ENCODE measurements at regions not wholly inside any gene's neighbourhood (a gene's known extent, or its start where the extent isn't known, plus 50 kb on each side); places are given as distances from the start of the nearest gene placed in this dataset.

GRCh38 chr1:60341274-60341673, 267.7 kb upstream of the C1orf87 start:
- Histone ChIP-seq H3K9ac (ENCODE audit: low read depth in 1 of 2, low read length in 2 of 2) (no peak overlapping the region), H3K27me3 (ENCODE audit: control insufficient read depth in 4 of 4, insufficient read depth in 4 of 4, low read length in 3 of 4) (no peaks in the 10 kb centered on the region), H3K4me3 (ENCODE audit: low read depth in 1 of 3, low read length in 3 of 3) (no peak overlapping the region), H3K9me3 (ENCODE audit: control insufficient read depth in 4 of 4, low read length in 3 of 4) (no peaks in the 10 kb centered on the region), H3K27ac (ENCODE audit: low read depth in 1 of 2, low read length in 2 of 2) (no peak overlapping the region), H3K36me3 (ENCODE audit: control insufficient read depth in 4 of 4, insufficient read depth in 3 of 4, low read depth in 1 of 4, low read length in 3 of 4) (no peaks in the 10 kb centered on the region), H3K4me1 (ENCODE audit: control insufficient read depth in 4 of 4, insufficient read depth in 4 of 4, low read length in 3 of 4) (no peaks in the 10 kb centered on the region)
- no peak for DNase-seq (ENCODE audit: low spot score)
- WGBS, result 73% methylated on average over 1 of the region's 1 CpG
- TF ChIP-seq FOXA2 (IDR thresholded peaks at IDR 0.05) (no peak), RAD21 (IDR thresholded peaks at IDR 0.05) (no peak)

- 81% methylated on average over 1 of the region's 1 CpG for WGBS
- Histone ChIP-seq H3K27ac (ENCODE audit: low read depth in 1 of 2, low read length in 2 of 2) (no peak overlapping the region), H3K9ac (ENCODE audit: low read depth in 1 of 2, low read length in 2 of 2) (no peak overlapping the region), H3K4me3 (ENCODE audit: low read depth in 1 of 3, low read length in 3 of 3) (no peak overlapping the region), H3K36me3 (ENCODE audit: control insufficient read depth in 4 of 4, insufficient read depth in 3 of 4, low read depth in 1 of 4, low read length in 3 of 4) (no peaks in the 10 kb centered on the region), H3K4me1 (ENCODE audit: control insufficient read depth in 4 of 4, insufficient read depth in 4 of 4, low read length in 3 of 4) (no peaks in the 10 kb centered on the region), H3K9me3 (ENCODE audit: control insufficient read depth in 4 of 4, low read length in 3 of 4) (no peaks in the 10 kb centered on the region), H3K27me3 (ENCODE audit: control insufficient read depth in 4 of 4, insufficient read depth in 4 of 4, low read length in 3 of 4) (peaks cover 0 to 2% (median 0%) of the 10 kb centered on the region in 4 donors)
- DNase-seq (ENCODE audit: low spot score), result no peak
- no peak for TF ChIP-seq FOXA2 (IDR thresholded peaks at IDR 0.05)
These were observed 258.1 kb upstream of the C1orf87 start for GRCh38 chr1:60331647-60332046.

- H3K9ac ChIP-seq (ENCODE audit: low read depth in 1 of 2, low read length in 2 of 2), result no peak overlapping the region
- WGBS, result 94% methylated on average over 2 of the region's 2 CpGs
These were observed 256.1 kb upstream of the C1orf87 start for GRCh38 chr1:60329651-60330050.

More at GRCh38 chr1:60329651-60330050, 256.1 kb upstream of the C1orf87 start:
- Histone ChIP-seq H3K9me3 (ENCODE audit: control insufficient read depth in 4 of 4, low read length in 3 of 4) (no peaks in the 10 kb centered on the region), H3K36me3 (ENCODE audit: control insufficient read depth in 4 of 4, insufficient read depth in 3 of 4, low read depth in 1 of 4, low read length in 3 of 4) (no peaks in the 10 kb centered on the region), H3K4me1 (ENCODE audit: control insufficient read depth in 4 of 4, insufficient read depth in 4 of 4, low read length in 3 of 4) (no peaks in the 10 kb centered on the region), H3K27me3 (ENCODE audit: control insufficient read depth in 4 of 4, insufficient read depth in 4 of 4, low read length in 3 of 4) (peaks cover 0 to 2% (median 0%) of the 10 kb centered on the region in 4 donors), H3K27ac (ENCODE audit: low read depth in 1 of 2, low read length in 2 of 2) (no peak overlapping the region), H3K4me3 (ENCODE audit: low read depth in 1 of 3, low read length in 3 of 3) (no peak overlapping the region)
- TF ChIP-seq RXRA (IDR thresholded peaks at IDR 0.05) (no peak), NR2F2 (IDR thresholded peaks at IDR 0.05) (no peak), FOXA2 (IDR thresholded peaks at IDR 0.05) (no peak), FOXA1 (IDR thresholded peaks at IDR 0.05) (no peak), YY1 (IDR thresholded peaks at IDR 0.05) (no peak), HNF4G (IDR thresholded peaks at IDR 0.05) (no peak), SP1 (IDR thresholded peaks at IDR 0.05) (no peak), ZBTB33 (IDR thresholded peaks at IDR 0.05) (no peak), HNF4A (conservative IDR thresholded peaks at IDR 0.05) (no peak), RAD21 (IDR thresholded peaks at IDR 0.05) (no peak), EGR1 (IDR thresholded peaks at IDR 0.05; ENCODE audit: low read depth in 2 of 2) (no peak), REST (IDR thresholded peaks at IDR 0.05) (no peak), JUND (IDR thresholded peaks at IDR 0.05) (no peak), MAX (IDR thresholded peaks at IDR 0.05) (no peak), CTCF (IDR thresholded peaks at IDR 0.05; ENCODE audit: low read depth, low read length, missing input control) (no peak)
- DNase-seq (ENCODE audit: low spot score), result no peak
